ENCODE measurements at regions not wholly inside any gene's neighbourhood (a gene's known extent, or its start where the extent isn't known, plus 50 kb on each side); places are given as distances from the start of the nearest gene placed in this dataset.
"Not testable (repeated sequence)": the region's sequence is repeated elsewhere in the genome, so short reads cannot be mapped to it uniquely, and the experiment has no call there.

- no peaks in the 10 kb centered on the region for H3K27me3 ChIP-seq (replicated peaks; ENCODE audit: control insufficient read depth, insufficient read depth, low read length)
- no peak for TF ChIP-seq CTCF (IDR thresholded peaks at IDR 0.05; ENCODE audit: insufficient read depth, low read length, poor library complexity, severe bottlenecking)
- H3K4me3 ChIP-seq (replicated peaks; ENCODE audit: low read depth, low read length), result no peak overlapping the region
- DNase-seq (ENCODE audit: extremely low read depth, insufficient read length), result no peak
- H3K36me3 ChIP-seq (ENCODE audit: control insufficient read depth, insufficient read depth, low read length), result no peaks in the 10 kb centered on the region
Measured at GRCh38 chr14:84492685-84493084, 1037.3 kb upstream of the FLRT2 start.

- Histone ChIP-seq H3K36me3 (ENCODE audit: control insufficient read depth, insufficient read depth, low read length) (no peaks in the 10 kb centered on the region), H3K27me3 (replicated peaks; ENCODE audit: control insufficient read depth, insufficient read depth, low read length) (no peaks in the 10 kb centered on the region), H3K4me3 (replicated peaks; ENCODE audit: low read depth, low read length) (no peak overlapping the region)
- no peak for DNase-seq (ENCODE audit: extremely low read depth, insufficient read length)
- TF ChIP-seq CTCF (IDR thresholded peaks at IDR 0.05; ENCODE audit: insufficient read depth, low read length, poor library complexity, severe bottlenecking), result no peak
Measured at GRCh38 chr14:84493779-84494178, 1036.2 kb upstream of the FLRT2 start.

- no peak for TF ChIP-seq CTCF (IDR thresholded peaks at IDR 0.05; ENCODE audit: insufficient read depth, low read length, poor library complexity, severe bottlenecking)
- Histone ChIP-seq H3K36me3 (ENCODE audit: control insufficient read depth, insufficient read depth, low read length) (no peaks in the 10 kb centered on the region), H3K27me3 (replicated peaks; ENCODE audit: control insufficient read depth, insufficient read depth, low read length) (no peaks in the 10 kb centered on the region), H3K4me3 (replicated peaks; ENCODE audit: low read depth, low read length) (no peak overlapping the region)
- no peak for DNase-seq (ENCODE audit: extremely low read depth, insufficient read length)
Measured at GRCh38 chr14:84496677-84497076, 1033.3 kb upstream of the FLRT2 start.

GRCh38 chr14:84512823-84513222 lies 1017.1 kb upstream of the FLRT2 start:
- not testable (repeated sequence) for DNase-seq (ENCODE audit: extremely low read depth, insufficient read length); H3K36me3 ChIP-seq (ENCODE audit: control insufficient read depth, insufficient read depth, low read length); H3K4me3 ChIP-seq (replicated peaks; ENCODE audit: low read depth, low read length); H3K27me3 ChIP-seq (replicated peaks; ENCODE audit: control insufficient read depth, insufficient read depth, low read length)

GRCh38 chr14:84519836-84520235 lies 1010.1 kb upstream of the FLRT2 start:
- DNase-seq (ENCODE audit: extremely low read depth, insufficient read length), result no peak
- H3K4me3 ChIP-seq (replicated peaks; ENCODE audit: low read depth, low read length), result no peak overlapping the region
- TF ChIP-seq CTCF (IDR thresholded peaks at IDR 0.05; ENCODE audit: insufficient read depth, low read length, poor library complexity, severe bottlenecking), result no peak

GRCh38 chr14:84520711-84521338 lies 1009.1 kb upstream of the FLRT2 start:
- no peak for TF ChIP-seq CTCF (IDR thresholded peaks at IDR 0.05; ENCODE audit: insufficient read depth, low read length, poor library complexity, severe bottlenecking)
- DNase-seq (ENCODE audit: extremely low read depth, insufficient read length), result no peak

More at GRCh38 chr14:84519836-84520235, 1010.1 kb upstream of the FLRT2 start:
- no peaks in the 10 kb centered on the region for H3K27me3 ChIP-seq (replicated peaks; ENCODE audit: control insufficient read depth, insufficient read depth, low read length)
- H3K36me3 ChIP-seq (ENCODE audit: control insufficient read depth, insufficient read depth, low read length), result no peaks in the 10 kb centered on the region

More at GRCh38 chr14:84520711-84521338, 1009.1 kb upstream of the FLRT2 start:
- Histone ChIP-seq H3K36me3 (ENCODE audit: control insufficient read depth, insufficient read depth, low read length) (no peaks in the 10 kb centered on the region), H3K27me3 (replicated peaks; ENCODE audit: control insufficient read depth, insufficient read depth, low read length) (no peaks in the 10 kb centered on the region), H3K4me3 (replicated peaks; ENCODE audit: low read depth, low read length) (no peak overlapping the region)
